NCI-H748 (cell line): ENCODE measurements at regions not wholly inside any gene's neighbourhood (a gene's known extent, or its start where the extent isn't known, plus 50 kb on each side); places are given as distances from the start of the nearest gene placed in this dataset.

Source experiments
- DNase-seq: peaks from one replicate; lab custom pipeline; 2025; ENCODE audit not compliant: unreplicated experiment; lab: John Stamatoyannopoulos, UW

GRCh38 chr2:128380061-128380889, 61.6 kb upstream of the HS6ST1 start:
- no peak for DNase-seq

- DNase-seq, result peak; percentile 95
Measured at GRCh38 chr2:128380961-128381938, 62.6 kb upstream of the HS6ST1 start.

- no peak for DNase-seq
Measured at GRCh38 chr2:128384446-128384845, 65.8 kb upstream of the HS6ST1 start.

DNA sequence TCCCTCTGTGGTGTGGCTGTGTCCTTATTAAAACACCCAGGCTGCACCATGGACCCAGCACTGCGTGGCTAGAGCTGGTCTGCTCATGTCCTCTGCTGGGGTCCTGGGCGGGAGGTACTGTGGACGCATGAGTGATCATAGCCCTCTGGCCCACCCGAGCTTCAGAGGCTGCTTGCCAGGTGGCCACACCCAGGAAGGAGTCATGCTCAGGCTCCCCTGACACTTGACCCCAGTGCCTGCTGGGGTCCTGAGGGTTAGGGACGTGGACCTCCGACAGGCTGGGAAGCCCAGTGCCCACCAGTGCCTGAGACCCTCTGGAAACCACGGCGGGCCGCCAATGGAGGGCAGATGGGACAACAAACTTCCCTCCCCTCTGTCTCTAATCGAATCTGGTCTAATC, 66.3 kb upstream of the HS6ST1 start:
- no peak for DNase-seq

- DNase-seq, result no peak
Measured at GRCh38 chr2:128385365-128385764, 66.7 kb upstream of the HS6ST1 start.

GRCh38 chr2:128386066-128386465, 67.4 kb upstream of the HS6ST1 start:
- no peak for DNase-seq

- DNase-seq, result no peak
Measured at GRCh38 chr2:128388499-128388941, 69.9 kb upstream of the HS6ST1 start.

- no peak for DNase-seq
Measured at GRCh38 chr2:128389388-128390086, 70.9 kb upstream of the HS6ST1 start.

DNA sequence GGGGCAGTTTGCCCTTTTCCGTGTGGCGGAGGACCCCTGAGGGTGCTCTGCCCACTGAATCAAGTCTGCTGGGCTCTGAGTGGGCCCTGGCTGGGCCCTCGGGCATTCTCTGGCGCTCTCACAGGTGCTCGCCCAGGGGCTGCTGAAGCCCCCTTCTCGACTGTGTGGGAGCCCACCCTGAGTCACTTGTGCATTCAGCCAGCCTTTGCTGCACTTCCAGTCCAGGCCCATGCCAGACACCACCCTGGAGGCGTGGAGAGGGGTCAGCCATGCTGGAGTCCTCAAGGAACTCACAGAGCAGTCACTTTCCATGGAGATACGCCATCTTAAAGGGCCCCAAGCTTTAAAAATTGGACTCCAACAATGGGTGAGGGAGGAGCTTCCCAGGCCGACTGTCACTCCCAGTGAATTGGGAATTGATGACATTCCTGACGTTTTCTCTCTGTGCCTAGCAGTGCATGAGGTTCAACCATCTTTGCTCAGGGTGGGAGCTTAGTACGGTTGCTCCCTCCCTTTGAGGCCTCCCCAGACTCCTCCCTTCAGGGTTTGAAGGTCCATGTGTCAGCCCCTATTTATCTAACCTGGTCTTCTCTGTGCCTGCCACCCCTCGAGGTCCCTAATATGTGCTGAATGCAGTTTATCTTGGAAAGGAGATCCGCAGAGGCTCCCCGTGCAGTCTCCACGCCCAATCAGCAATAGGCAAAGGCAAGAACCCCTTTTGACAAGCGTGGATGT, 71.8 kb upstream of the HS6ST1 start:
- DNase-seq, result no peak

DNA sequence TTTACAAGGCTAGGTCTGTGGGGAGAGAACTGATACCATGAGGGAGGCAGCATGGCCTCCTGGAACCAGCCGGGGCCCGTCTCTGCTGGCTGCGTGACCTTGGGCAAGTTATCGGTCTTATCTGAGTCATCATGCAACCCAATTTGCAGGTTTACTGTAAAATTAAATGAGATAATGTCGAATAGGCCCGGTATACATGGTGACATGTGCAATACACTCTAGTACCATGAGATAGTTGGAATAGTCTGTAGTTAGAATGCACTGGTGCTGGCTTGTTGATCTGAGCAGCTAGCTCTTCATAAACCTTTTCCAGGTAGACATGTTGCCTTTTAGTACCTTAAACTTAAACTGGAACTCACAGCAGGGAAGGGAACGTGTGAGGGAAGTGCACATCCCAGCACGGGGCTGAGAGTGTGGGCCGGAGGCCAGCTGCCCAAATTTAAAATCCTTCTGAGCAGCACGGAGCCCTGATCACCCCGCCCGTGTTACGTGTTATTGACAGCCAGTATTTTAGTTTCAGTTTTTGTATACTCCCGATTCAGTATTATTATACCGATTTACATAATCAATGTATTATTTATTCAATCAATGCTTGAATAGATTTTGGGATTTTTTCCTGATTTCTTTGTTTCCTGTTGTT, 72.4 kb upstream of the HS6ST1 start:
- DNase-seq, result no peak

- DNase-seq, result no peak
Measured at GRCh38 chr2:128391679-128392078, 73.0 kb upstream of the HS6ST1 start.

- DNase-seq, result no peak
Measured at GRCh38 chr2:128392207-128392606, 73.5 kb upstream of the HS6ST1 start.

GRCh38 chr2:128394007-128394730, 75.5 kb upstream of the HS6ST1 start:
- DNase-seq, result no peak

DNA sequence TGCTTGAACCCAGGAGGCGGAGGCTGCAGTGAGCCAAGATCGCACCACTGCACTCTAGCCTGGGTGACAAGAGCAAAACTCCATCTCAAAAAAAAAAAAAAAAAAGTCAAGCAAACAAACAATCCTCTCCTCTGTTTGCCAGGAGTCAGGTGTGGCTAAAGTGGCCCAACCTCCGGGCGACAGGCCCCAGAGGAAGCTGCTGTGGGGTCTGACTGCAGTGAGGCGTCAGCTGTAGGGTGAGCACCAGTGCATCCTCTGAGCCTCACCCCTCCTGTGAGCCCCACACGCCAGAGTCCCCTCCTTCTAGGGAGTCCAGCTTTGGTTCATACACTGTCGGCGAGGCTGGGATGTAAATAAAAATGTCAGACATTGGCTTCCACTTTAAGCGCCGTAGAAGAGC, 76.5 kb upstream of the HS6ST1 start:
- DNase-seq, result no peak

GRCh38 chr2:128395640-128396499, 77.2 kb upstream of the HS6ST1 start:
- no peak for DNase-seq

DNA sequence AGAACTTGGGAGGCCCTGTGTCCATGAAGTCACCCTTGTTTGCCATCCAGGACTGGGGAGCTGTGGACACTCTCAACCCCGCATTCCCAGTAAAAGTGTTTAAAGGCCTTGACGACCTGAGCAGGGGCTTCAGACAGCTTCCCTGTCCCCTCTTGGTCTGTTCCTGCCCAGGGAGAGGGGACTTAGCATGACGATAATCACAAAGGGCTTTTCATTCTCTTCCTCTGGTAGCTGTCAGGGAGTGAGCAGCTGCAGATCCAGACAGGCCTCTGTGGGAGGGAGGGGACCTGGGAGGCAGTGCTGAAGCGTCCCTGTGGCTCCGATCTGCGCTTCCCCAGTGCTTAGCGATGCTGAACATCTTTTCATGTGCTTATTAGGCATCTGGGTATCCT, 77.8 kb upstream of the HS6ST1 start:
- no peak for DNase-seq

GRCh38 chr2:128396946-128397345, 78.3 kb upstream of the HS6ST1 start:
- no peak for DNase-seq

DNA sequence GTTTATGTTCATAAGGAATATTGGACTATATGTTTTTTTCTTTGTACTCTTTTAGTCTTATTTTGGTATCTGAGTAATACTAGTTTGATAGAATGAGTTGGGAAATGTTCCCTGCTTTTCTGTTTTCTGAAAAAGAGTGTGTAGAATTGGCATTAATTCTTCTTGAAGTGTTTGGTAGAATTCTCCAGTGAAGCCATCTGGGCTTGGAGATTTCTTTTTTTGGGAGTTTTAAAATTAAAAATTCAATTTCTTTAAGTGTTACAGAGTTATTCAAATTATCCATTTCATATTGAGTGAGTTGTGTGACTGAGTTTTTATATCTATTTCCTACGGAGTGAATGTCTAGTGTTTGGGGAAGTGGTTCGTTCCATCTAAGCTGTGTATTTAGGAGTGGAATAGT, 80.6 kb upstream of the HS6ST1 start:
- DNase-seq, result no peak
